Activated effector memory CD4-positive, alpha-beta T cell treated with anti-CD3 and anti-CD28 coated beads, Interleukin-2, amount 50 U/mL, for 16 hours (primary cell): ENCODE measurements at regions not wholly inside any gene's neighbourhood (a gene's known extent, or its start where the extent isn't known, plus 50 kb on each side); places are given as distances from the start of the nearest gene placed in this dataset.
"Not testable (repeated sequence)": the region's sequence is repeated elsewhere in the genome, so short reads cannot be mapped to it uniquely, and the experiment has no call there.

Experiments used
- DNase-seq: peaks from one replicate; pipeline ENCODE4 v3.0.0-alpha.2; 2020

DNA sequence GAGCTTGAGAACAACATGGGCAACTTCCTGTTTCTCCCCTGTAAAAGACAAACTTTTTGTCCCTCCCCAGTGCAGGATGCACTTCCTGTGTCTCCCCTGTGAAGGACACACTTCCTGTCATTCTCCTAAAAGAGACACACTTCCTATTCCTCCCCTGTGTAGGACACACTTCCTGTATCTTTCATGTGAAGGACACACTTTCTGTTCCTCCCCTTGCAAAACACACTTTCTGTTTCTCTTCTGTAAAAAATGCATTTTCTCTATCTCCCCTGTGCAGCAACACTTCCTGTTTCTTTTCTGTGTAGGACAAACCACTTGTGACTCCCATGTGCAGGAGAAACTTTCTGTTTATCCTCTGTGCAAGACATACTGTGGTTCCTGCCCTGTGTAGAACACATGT, 488.6 kb upstream of the USP9Y start:
- DNase-seq = no peak

DNA sequence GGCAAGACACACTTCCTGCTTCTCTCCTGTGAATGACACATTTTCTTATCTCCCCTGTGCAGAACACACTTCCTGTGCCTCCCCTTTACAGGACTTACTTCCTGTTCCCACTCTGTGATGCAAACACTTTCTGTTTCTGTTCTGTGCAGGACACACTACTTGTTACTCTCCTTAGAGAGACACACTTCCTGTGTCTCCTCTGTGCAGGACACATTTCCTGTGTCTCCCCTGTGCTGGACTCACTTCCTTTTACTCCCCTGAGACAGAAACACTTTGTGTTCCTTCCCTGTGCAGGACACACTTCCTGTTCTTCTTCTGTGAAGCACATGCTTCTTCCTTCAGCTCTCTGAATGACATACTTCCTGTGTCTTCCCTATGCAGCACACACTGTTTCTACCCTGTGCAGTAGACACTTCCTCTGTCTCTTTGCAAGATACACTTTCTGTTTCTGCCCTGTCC, 485.4 kb upstream of the USP9Y start:
- no peak for DNase-seq

DNA sequence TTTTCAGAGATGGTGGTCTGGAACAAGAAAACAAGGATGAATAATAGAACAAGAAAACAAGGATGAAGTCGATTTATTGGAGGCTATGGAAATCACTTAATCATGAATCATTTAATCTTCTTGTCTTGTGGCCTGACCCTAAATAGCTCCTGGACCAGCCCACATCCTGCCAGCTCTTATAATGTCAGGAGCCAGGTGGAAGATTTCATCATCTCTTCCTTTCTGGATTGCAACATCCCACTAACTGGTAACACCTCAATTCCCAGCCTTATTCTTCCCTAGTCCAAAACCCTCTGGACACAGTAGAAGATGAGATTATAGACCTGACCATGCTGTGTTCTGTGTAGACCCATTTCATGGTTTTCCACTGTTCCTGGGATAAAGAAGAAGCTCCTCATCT, 470.1 kb upstream of the USP9Y start:
- no peak for DNase-seq

DNA sequence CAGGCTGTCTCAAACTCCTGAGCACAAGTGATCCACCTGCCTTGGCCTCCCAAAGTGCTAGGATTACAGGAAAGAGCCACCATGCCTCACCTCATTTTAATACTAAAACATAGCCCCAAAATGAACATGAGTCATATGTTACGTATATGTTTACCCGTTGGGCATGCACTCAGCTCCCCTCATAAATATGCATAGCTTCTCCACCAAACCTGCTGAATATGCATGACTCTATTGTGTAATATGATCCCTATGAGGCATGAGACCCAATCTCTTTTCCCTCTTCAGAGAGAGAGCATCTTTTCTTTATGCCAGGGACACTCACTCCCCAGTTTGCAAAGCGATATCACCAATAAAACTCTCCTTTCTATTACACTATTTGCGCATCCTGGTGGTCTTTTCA, 464.6 kb upstream of the USP9Y start:
- DNase-seq = no peak

DNA sequence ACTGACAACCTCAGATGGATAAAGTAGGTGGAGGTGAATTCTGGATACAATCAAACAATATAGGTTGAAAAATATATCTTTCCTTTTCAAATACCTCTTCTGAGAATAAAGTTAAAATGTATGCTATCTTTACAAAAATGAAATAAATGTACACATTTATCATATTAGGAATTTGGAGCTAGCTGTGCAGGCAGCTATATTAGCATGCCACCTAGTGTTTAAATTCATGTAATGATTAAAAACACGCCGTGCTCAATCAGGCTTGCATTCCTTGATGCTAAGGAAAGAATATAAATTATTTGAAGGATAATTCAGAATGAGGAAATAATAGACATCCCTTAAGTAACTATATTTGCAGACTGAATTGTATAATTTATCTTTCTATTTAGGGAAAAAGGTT, 460.7 kb upstream of the USP9Y start:
- not testable (repeated sequence) for DNase-seq

DNA sequence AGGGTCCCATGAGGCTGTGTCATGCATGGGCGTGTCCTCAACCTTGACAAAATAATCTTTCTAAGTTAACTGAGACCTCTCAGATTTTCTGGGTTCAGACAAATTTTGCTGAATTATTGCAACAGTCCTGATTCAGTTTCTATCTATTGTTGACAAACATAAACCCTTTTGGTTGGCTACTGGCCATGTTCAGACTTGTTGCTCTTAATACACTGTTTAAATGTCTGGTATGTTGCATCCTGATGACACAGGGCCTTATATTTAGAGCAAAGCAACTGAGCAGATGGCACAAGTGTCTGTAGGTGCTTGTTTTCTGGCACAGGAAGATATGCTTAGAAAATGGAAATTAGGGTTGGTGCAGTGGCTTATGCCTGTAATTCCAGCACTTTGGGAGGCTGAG, 456.9 kb upstream of the USP9Y start:
- no peak for DNase-seq

DNA sequence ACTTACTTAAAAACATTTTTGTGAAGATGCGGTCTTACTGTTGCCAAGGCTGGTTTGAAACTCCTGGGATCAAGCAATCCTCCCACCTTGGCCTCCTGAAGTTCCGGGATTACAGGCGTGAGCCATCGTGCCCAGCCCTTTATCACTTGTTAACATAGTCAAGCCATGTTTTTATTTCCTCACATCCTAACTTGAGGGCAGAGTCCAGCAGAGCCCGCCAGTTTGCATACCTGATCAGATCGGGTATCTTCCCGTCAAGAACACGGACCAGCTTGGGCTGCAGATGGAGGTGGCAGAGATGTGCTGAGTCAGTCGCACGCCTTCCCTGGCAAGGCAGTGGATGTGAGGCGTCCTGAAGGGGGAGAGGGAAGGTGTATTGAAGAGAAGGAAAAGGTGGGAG, 447.3 kb upstream of the USP9Y start:
- no peak for DNase-seq

DNA sequence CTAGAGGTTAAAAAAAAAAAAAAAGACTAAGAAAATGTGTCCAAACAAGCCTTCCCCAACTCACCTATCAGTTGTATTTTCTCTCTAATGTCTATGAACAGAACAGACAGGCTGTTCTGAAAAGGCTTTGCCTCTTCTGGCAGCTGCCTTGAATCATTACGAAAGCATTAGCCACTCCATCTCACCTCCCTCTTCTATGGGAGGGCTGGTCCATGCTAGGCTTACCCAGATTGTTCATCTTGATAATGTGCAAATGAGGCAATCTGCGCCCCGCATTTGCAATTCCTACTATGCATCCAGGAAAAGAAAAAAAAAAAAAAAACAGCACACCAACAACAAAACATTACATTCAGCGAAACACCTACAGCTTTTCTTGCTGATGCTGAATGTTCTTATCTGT, 429.9 kb upstream of the USP9Y start:
- DNase-seq = no peak

DNA sequence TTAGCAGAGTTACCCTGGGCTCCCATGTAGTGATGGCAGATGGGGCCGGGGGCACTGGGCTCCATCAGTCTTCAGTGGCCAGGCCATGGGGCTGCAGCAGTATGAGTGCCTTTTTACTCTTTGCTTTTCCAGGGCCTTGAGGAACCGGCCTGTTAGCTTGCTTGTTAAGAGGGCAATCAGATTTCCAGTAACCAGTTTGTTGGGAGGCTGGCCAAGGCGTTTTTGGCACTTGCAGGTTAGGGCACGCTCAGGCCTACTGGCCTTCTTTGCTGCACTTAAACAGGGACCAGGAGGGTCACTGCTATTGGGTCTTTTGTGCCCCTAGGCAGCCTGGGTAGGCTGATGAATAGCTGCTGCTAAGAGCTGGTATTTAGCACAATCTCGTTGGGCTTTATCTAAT, 415.4 kb upstream of the USP9Y start:
- no peak for DNase-seq

DNA sequence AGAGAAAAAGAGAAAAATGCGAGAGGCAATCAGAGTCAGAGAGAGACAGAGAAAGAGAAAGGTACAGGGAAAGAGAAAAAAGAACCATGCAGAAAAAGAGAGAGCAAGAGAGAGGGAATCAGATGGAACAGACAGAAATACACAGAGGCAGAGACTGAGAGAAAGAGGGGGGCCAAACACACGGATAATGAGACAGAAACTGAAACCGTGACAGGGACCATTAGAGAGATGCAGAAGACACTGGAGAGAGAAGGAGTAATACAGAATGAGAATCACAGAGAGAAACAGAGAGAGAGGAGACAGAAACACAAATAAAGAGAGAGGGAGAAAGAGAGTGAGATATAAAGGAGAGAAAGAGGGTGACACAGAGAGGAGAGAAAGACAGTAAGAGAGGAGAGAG, 412.1 kb upstream of the USP9Y start:
- DNase-seq = no peak

DNA sequence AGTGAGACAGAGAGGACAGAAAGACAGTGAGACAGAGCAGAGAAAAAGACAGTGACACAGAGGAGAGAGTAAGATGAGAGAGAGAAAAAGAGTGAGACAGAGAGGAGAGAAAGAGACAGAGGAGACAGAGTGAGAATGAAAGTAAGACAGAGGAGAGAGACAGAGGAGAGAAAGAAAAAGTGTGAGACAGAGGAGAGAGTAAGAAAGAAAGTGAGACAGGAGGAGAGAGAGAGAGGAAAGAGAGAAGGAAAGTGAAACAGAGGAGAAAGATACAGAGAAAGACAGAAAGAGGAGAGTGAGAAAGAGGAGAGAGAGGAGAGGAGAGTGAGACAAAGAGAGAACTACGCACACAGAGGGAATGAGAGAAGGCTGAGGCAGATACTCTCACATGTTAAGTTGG, 411.6 kb upstream of the USP9Y start:
- no peak for DNase-seq

DNA sequence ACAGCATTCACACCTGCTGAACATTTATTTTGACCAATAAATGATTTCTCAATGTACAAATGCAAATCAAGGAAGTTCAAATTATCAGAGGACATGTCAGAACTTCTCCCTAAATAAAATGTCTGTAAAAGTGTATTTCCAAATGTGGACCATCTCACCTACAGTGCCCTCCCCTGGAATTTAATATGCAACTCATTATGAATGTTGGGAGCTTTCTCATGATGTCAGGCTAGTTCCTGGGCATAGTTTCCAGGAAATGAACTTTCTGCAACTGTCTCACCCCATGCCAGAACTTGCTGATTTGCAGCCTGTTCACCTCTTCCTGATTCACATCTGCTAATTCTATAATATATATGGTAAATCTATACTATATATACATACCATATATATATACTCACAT, 408.5 kb upstream of the USP9Y start:
- DNase-seq = no peak

DNA sequence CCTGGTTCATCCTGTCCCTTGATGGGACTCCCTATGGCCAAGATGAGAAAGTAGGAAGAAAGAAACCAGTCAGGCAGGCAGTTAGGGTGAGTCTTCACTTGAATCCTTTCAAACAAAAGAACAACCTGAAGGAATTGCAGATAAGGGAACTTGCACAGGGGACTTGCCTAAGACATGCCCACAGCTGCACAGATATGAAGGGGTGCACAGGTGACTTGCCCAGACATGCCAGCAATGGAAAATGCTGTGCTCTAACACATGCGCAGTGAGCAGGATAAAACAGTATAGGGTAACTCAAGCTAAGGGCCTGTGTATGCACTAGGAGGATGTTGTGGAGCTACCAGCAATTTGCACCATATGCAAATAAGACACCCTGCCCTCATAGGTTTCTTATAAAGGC, 404.6 kb upstream of the USP9Y start:
- no peak for DNase-seq

DNA sequence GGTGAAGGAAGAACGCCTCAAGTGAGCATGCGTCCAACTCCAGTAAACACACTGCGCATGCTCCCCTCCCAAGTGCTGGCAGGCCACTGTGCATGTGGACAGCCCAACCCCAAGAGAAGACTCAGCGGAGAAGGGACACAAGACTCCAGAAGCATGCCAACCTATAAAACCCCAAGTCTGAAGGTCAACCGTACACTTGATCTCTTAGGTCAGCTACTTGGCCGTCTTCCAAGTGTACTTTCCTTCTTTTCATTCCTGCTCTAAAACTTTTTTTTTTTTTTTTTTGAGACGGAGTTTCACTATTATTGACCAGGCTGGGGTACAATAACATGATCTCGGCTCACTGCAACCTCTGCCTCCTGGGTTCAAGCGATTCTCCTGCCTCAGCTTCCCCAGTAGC, 401.2 kb upstream of the USP9Y start:
- not testable (repeated sequence) for DNase-seq

DNA sequence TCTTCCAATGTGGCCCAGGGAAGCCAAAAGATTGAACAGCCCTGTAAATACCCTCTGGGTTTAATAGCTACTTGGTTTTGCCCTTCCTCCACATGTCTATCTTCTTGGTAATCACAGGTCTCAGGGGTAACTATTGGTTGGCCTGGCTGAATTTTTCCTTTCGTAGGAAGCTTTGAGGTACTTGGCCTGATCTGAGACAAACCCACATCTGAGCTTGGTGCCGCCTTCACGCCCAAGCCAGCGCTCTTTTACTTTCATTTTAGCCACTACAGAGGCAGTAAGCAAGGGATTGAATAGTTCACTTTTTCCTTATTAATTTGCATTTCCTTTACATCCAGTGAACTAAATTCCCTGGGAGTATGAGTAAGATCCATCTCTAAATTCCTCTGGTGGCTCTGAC, 397.6 kb upstream of the USP9Y start:
- DNase-seq = no peak

DNA sequence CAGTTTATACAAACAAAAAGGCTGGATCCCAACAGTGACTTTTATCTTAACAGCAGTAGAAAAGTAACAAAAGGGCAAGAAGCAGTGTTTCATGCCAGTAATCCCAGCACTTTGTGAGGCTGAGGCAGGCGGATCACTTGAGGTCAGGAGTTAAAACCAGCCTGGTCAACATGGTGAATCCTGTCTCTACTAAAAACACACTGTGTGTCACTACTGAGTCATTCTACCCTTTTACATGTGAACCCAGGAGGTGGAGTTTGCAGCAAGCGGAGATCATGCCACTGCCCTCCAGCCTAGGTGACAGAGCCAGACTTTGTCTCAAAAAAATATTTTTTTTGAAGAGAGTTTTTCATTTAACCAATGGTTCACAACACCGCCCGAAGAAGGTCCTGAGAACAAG, 395.6 kb upstream of the USP9Y start:
- no peak for DNase-seq

DNA sequence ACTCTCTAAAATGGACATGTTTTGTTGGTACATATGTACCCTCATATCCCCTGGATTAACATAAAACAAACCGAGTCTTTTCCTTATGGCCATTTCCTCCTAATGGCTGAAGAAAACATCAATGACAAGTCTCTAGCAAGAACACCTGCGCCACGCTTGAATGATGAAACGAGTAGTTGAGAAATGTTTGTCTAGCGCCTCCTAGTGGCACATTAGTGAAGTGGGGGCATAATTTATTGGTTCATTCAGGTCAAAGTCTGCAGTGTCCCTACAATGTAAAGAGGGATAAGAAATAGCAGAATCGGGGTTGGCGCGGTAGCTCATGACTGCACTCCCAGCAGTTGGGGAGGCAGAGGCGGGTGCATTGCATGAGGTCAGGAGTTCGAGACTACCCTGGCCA, 391.8 kb upstream of the USP9Y start:
- DNase-seq = peak; percentile 58

DNA sequence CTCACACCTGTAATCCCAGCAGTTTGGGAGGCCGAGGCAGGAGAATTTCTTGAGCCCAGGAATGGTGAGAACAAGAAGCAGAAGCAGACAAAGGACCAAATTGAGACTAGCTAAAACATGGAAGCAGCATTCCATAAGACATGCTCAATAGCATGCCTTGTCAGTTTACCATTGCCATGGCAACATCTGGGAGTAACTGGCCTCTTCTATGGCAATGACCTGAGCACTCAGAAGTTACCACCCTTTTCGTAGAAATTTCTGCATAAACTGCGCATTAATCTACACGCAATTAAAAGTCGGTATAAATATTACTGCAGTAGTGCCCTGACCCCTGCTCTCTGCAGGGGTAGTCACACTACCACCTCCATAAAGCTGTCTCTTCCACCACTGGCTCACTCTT, 390.2 kb upstream of the USP9Y start:
- no peak for DNase-seq

DNA sequence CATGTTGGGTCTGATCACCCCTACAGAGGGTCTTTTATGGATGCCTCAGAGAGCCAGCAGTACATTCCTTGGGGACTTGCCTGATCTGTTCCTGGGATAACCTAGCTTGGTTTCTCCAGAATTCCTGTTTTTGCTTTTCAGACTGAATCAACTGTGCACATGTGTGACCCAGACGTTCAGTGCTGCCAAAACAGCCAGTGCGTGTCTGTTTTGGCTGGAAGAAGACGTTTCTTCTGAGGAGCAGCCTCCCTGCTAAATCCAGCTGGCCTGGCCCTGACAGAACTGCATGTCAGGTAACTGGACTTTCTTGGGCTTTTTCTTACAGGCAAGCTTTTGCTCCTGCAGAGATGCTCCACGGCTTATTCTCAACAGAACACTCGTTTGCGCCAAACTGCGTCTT, 373.3 kb upstream of the USP9Y start:
- no peak for DNase-seq

DNA sequence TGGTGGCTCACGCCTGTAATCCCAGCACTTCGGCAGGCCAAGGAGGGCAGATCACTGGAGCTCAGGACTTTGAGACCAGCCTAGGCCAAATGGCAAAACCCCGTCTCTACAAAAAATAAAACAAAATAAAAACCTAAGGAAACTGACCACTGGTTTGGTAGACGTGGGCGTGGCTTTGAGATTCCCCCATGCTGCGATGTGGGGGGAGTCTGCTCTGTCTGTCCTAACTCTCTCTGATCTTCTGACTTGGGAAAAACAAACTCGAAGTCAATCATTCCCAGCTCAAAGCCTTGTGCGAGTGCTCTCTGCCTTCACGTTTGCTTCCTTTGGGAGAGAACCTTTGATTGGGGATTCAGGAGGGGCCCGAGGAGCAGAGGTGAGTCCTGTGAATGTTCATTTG, 369.1 kb upstream of the USP9Y start:
- not testable (repeated sequence) for DNase-seq

DNA sequence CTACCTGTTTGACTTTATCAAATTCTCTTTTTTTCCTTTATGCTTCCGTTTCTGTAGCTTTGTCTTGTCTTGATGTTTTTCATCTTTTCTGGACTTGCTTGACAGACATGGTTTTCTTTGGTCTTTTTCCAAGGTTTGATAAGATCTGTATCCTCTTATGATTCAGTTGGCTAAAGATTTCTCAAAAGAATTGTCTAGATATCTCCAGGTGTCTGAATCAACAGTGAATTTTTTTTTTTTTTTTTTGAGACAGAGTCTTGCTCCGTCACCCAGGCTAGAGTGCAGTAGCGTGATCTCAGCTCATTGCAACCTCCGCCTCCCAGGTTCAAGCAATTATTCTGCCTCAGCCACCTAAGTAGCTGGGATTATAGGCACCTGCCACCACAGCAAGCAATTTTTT, 357.8 kb upstream of the USP9Y start:
- no peak for DNase-seq

DNA sequence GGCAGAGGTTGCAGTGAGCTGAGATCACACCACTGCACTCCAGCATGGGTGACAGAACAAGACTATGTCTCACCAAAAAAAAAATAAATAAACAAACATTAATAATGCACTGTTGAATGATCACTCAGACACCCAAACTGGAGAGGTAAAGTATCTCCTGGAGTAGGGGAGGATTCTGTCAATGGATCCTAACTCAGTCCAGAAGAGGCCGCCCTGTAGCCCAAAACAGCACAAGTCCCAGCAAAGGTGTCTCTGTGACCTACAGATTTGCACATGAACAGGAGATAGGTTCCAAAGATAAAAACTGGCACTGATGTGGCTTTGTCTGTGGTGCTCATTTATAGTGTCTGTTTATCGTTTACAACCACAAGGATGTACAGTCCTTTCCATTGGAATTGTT, 352.9 kb upstream of the USP9Y start:
- DNase-seq = no peak

DNA sequence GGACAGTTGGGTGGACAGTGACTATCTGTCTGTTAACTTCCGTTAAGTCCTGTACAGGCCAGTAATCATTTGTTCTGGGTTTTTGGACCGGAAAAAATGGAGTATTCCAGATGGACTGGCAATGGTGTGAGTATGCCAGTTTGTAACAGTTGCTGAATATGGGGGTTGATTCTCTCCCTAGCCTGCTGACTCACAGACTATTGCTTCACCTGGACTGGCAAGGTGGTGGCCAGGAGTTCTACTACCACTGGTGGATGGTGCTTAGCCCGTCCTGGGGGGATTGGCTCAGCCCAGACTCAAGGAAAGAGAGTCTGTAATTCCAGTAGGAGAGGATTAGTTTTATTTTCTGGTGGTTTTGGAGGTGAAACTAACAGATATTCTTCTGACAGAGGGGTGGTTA, 343.8 kb upstream of the USP9Y start:
- DNase-seq = no peak

DNA sequence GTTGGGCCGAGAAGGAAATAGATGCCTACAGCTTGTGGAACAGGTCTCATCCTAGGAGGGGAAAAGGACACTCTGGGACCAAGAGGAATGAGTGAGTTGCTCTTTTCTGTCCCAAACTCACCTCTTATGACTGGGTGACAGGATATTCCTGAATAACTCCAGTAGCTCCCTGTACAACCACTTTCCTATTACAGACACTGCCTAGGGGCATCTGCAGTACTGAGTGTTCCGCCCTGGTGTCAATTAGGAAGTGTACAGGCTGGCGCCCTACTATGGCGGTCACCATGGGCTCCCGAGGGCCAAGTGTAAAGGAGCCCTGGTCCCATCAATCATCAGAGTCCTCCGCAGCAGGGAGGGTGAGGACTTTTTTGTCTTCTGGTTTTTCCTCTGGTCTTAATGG, 343.4 kb upstream of the USP9Y start:
- no peak for DNase-seq

DNA sequence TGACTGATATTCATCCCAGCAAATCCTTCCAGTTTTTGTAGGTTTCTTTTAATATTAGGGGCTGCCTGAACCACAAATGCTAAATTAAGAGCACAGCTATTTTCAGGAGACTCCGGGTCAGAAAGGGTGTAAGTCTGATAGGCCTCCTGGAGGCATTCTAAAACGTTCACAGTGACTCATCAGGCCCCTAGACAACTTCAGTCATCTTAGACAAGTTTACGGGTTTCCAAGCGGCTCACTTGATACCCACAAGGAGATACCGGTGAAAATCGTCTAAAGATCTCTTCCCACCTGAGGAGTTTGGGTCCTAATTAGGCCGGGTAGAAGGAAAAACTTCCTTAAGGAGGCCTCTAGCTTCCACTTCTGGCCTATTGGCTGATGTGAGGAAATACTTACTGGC, 342.7 kb upstream of the USP9Y start:
- no peak for DNase-seq

DNA sequence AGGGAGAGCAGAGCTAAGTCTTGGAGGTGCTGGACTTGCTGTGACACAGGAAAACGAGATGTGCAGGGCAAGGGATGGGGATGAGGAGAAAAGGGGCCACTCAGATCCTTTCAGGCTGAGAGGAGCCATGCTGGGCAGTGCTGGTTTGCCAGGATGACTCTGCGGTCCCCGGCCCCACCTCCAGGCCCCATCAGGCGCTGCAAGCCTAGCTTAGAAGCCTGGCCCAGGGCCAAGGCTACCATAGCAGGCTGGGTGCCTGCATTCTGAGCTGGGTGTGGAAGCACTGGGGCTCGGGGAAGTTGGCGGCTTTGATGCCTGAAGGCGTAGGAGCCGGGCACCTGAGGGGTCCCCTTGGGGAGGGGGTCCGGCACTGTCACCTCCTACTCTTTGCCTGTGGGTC, 341.2 kb upstream of the USP9Y start:
- DNase-seq = no peak
